NK-92 (cell line): ENCODE measurements at regions not wholly inside any gene's neighbourhood (a gene's known extent, or its start where the extent isn't known, plus 50 kb on each side); places are given as distances from the start of the nearest gene placed in this dataset.

Experiments used
- DNase-seq: peaks from one replicate; lab custom pipeline; 2025; ENCODE audit not compliant: unreplicated experiment; lab: John Stamatoyannopoulos, UW

DNA sequence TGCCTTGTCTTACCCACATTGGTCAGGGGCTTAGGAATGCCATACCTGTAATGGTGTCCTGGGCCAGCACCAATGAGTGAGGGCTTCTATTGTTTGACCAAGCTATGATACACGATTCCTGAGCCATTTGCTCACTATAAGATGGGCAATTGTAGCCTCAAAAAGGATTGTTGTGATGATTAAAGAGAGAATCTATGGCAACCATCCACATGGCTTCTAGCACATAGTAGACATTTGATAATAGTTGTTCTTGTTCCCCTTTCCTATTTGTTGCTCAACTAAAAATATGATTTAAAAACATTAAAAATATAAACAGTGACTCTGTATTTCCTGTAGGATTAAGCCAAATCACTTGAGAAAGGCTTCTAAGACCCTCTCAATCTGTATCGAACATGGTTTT lies 366.1 kb downstream of the PCNX1 start:
- DNase-seq, result no peak

- no peak for DNase-seq
Observed at GRCh38 chr14:71284048-71284447, 376.8 kb downstream of the PCNX1 start.

- DNase-seq, result no peak
Observed at GRCh38 chr14:71286126-71286525, 378.9 kb downstream of the PCNX1 start.

- DNase-seq, result no peak
Observed at GRCh38 chr14:71287567-71287966, 380.3 kb downstream of the PCNX1 start.

GRCh38 chr14:71289536-71289935 lies 382.3 kb downstream of the PCNX1 start:
- no peak for DNase-seq

GRCh38 chr14:71290301-71290700 lies 383.0 kb downstream of the PCNX1 start:
- DNase-seq, result no peak

GRCh38 chr14:71290960-71291466 lies 383.8 kb downstream of the PCNX1 start:
- DNase-seq, result no peak

DNA sequence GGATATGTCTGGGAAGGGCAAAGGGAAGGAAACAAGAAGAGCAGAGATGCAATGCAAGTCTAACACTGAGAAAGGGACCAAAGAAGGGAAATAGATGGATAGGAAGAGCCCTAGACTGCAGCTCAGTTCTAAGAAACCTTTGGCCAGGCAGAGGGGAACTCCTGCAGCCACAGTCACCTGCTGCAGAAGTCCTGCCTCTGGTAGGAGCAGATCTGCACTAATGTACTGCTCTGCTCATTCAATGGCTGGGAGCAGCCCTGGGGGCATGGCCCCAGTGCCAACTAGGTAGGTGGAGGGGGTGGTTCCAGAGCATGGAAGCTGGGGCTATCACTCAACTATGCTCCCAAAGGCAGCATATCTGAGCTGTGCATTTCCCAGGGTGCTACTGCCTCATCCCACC lies 388.9 kb downstream of the PCNX1 start:
- no peak for DNase-seq

DNA sequence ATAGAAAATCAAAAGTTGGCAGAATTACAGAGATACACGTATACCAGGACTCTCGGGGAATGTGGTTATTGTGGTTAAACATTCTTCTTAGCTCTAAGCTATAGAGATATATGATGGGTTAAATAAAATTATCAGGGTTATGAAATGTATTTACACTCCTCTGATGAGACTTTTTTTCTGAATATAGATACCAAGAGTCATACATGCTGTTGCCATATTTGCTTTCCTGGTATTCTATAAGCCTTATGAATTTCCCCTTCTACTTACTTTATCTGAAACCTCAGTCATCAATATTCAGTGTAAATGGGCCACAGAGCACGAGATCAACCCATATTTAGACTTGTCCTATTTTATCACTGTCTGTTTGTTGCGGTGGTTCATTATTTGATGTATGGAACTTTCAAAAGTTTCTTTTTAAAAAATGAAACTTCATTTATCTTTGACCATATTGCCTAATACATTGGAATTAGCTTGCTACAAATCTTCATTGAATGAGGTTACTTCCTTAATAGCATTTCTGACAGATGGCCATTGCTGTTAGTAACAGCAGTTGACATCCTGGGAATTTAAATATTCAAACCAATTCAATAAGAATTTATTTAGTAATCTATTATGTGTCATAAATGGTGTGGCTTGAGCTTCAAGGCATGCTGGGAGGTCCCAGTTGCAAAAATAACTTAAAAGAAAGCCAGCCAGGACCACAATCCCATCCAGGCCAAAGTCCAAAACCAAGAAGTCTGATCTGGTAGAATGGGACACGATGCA lies 393.5 kb downstream of the PCNX1 start:
- no peak for DNase-seq

DNA sequence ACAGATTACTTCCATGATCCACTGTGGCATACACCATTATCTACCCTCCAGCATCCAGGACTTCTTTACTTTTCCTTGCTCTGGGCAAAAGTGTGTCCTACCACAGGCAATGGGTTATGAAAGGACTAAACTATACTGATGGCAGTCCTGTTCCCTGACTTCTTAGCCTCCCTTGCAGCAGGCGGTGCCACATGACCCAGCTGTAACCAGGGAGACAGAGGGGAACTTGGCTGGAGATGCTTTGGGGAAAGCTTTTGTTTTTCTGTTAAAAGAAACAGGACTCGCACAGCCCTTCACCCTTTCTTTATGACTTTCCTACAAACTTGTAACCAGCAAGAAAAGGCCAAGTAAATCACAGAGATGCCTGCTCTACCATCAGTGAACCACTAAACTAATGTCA lies 394.4 kb downstream of the PCNX1 start:
- DNase-seq, result no peak

- DNase-seq, result no peak
Observed at GRCh38 chr14:71304690-71305089, 397.4 kb downstream of the PCNX1 start.

- DNase-seq, result no peak
Observed at GRCh38 chr14:71308671-71309070, 401.4 kb downstream of the PCNX1 start.

- no peak for DNase-seq
Observed at GRCh38 chr14:71309756-71310155, 402.5 kb downstream of the PCNX1 start.

GRCh38 chr14:71311061-71311460 lies 403.8 kb downstream of the PCNX1 start:
- DNase-seq, result no peak

DNA sequence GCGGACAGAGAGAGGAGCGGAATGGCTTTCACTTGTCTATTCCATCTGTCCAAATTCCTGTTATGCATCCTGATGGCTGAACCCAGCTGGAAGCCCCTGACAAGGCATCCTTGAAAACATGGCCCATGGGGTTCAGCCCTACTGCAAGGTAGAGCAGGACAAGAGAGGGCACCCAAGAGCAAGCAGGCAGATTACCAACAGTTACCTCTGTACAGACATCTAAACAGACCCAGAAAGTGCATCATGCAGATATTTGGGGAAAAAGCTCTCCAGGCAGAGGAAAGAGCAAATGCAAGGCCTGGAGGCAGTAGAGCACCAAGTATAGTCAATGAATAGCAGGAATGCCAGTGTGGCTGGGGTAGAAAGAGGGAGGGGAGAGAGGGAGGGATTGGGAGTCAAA lies 407.5 kb downstream of the PCNX1 start:
- DNase-seq, result no peak

DNA sequence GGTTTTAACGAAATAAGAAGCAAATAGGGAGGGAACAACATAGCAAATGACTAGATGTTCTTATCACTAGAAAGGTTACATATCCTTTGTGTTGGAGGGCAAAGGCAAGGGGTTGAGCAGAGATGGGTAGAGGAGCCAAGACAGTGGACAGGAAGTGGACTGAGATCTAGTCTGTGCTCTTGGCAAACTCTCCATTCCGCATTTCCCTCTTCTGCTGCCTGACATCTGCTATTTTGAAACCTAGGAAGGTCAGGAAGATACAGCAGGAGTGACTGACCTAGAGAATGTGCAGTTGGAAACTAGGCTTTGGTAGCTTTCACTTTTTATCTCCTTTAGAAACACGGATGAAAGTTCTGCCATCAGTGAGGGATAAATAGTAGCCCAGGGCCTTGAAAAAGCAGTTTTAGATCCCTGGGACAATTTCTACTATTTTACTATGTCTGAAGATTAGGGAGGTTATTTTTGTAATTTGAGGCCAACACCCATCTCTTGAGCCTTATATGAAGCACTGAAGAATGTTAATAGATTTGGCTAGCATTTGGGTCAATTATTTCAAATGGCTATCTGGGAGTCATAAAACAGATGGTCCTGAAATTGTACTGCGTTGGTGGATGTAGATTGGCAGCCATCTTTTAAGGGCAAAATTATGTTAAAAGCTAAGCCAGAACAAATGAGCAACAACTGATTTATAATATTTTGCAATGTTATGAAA lies 410.3 kb downstream of the PCNX1 start:
- DNase-seq, result no peak

DNA sequence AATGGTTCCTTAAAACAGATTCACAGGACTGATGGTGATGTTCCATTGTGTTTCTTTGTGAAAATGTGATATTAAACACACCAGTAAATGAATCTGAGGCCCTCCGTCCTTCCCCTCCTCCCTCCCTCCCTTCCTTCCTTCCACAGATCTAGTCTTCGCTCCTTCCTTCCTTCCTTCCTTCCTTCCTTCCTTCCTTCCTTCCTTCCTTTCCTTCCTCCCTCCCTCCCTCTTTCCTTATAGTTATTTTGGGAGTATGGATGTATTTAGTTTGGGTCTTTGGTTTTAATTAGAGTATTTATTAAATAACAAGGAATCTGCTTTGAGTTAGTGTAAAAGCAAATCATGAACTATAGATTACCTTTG lies 410.8 kb downstream of the PCNX1 start:
- no peak for DNase-seq

DNA sequence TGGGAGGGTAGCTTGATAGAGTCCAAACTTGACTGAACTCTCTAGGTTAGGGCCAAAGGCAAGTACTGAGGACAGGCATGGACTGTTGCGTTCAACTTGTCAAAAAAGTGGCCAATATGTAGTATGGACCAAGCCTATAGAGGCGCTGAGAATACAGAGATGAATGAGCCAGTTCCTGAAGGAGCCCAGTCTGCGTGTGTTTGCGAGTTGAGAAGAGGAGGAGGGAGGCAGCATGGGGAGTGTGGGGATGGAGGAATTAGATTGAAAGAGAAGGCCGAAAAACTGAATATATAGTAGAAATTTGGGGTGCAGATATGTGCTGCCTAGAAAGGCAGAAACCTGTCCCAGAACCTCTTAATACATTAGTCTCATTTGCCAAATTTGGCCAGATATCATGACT lies 412.4 kb downstream of the PCNX1 start:
- no peak for DNase-seq

- peak; percentile 97 for DNase-seq
Observed at GRCh38 chr14:71320107-71320733, 413.0 kb downstream of the PCNX1 start, which contains the start of gene SIPA1L1. Gene SIPA1L1, plus strand, starts transcription at chr14:71320476.

GRCh38 chr14:71320734-71321573 lies 413.7 kb downstream of the PCNX1 start:
- no peak for DNase-seq
